HG02678 (cell line): ENCODE measurements at regions not wholly inside any gene's neighbourhood (a gene's known extent, or its start where the extent isn't known, plus 50 kb on each side); places are given as distances from the start of the nearest gene placed in this dataset.

Source experiments
- ATAC-seq: cut with Tn5 transposase; IDR thresholded peaks from one replicate; pipeline ENCODE4 v1.9.1; 2021; ENCODE audit warnings: mild to moderate bottlenecking, moderate library complexity; ENCODE audit not compliant: unreplicated experiment

- ATAC-seq = no peak
Observed at GRCh38 chr1:57474137-57474750, 50.4 kb upstream of the DAB1 start.
